GM21528 (cell line): ENCODE measurements at regions not wholly inside any gene's neighbourhood (a gene's known extent, or its start where the extent isn't known, plus 50 kb on each side); places are given as distances from the start of the nearest gene placed in this dataset.

Source experiments
- ATAC-seq: cut with Tn5 transposase; IDR thresholded peaks from one replicate; pipeline ENCODE4 v1.9.1; 2021; ENCODE audit warnings: mild to moderate bottlenecking, moderate library complexity; ENCODE audit not compliant: unreplicated experiment, low FRiP score

DNA sequence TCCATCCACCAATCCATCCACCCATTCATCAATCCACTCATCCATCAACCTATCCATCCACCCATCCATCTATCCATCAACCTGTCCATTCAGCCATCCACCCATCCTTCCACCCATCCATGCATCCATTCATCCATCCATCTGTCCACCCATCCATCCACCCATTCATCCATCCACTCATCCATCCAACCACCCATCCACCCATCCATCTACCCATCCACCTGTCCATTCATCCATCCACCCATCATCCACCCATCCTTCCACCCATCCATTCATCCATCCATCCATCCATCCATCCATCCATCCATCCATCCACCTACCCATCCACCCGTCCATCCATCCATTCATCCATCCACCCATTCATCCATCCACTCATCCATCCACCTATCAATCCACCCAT lies 195.8 kb downstream of the NXNL2 start:
- ATAC-seq: no peak

DNA sequence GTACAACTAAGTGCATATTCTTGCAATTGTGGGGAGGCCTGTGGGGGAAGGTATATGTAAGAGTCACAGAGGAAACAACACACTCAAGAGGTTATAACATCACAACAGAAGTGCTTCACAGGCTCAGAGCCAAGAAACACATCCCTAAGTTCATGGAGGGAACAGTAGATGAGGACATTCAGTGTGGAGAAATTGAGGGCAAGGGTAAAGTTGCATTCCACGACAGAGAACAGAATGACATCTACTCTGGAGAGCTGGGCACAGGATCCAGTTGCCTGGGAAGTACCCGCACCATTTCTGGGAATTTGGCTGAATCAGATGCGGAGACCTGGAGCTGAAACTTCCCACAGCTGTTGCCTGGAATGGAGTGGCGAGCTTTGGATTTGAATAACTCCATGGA lies 197.2 kb downstream of the NXNL2 start:
- ATAC-seq: no peak

DNA sequence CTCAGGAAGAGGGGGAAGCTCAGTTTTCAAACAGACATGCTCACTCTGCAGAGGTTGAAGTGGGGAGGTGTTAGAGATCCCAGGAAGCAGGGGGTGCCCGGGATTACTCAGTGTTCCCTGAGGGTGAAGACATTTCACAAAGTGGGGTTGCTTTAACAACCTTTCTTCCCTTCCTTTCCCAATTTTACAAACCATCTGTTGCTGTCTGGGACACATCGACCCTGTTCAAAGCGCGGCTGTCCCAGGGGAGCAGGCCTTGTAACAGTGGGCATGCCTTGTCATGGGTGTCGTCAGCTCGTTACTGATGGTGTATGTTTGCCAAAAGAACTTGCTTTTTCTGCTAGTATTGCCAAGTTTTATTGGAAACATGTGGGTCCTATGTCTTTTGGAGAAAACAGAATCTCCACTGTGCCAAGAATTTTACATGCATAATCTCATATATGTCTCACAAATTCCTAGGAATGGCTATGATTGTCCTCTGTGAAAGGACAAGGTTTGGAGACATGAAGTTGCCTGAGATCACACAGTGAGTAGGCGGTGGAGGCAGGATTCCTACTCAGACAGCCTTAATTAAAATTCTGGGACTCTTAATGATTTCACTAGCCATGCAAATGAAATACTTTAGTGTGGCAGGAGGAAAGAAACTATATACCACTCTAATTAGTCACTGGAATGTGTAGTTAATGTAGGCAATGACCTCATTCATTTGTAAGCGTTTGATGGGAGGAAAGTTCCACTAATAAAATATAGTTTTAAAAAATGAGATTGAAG lies 198.9 kb downstream of the NXNL2 start:
- no peak for ATAC-seq

DNA sequence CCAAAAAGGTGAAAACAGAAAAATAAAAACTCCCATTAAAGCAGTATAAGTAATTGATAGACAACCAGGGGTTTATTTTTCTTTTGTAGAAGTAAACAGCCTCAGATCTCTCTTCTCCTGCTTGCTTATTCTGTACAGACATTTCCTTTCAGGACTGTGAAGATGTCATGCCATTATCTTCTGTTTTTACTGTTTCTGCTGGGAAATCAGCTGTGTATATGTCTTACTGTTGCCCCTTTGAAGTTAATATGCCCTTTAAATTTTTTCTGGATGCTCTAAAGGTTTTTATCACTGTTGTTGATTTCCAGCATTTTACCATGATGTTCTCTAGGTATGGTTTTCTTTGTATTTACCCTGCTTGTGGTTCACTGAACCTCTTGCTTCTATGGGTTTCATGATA lies 199.5 kb downstream of the NXNL2 start:
- ATAC-seq: no peak

DNA sequence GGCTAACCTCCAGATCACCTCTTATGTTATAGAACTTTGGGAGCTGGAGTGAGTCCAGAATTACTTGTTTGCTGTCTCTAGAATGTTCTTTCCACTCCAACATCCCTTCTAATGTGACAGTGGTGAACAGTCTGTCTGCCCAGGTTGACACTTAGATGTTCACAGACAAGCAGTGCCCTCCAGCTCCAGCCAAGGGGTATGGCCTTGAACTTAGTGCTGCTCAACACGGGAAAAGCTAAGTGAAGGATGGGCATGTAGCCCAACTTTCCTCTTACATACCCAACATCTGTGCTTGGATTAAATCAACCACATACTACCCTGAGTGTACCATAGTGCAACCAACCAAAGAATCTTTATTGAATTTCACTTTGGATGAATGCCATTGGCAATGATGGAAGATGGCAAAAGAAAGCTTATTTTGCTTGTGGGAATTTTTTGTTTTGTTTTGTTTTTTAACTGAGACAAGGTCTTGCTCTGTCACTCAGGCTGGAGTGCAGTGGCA lies 201.2 kb downstream of the NXNL2 start:
- ATAC-seq: no peak

GRCh38 chr9:88737031-88737430 lies 202.1 kb downstream of the NXNL2 start:
- no peak for ATAC-seq

GRCh38 chr9:88737876-88738275 lies 202.9 kb downstream of the NXNL2 start:
- no peak for ATAC-seq

- ATAC-seq: no peak
Observed at GRCh38 chr9:88738709-88739108, 203.7 kb downstream of the NXNL2 start.

DNA sequence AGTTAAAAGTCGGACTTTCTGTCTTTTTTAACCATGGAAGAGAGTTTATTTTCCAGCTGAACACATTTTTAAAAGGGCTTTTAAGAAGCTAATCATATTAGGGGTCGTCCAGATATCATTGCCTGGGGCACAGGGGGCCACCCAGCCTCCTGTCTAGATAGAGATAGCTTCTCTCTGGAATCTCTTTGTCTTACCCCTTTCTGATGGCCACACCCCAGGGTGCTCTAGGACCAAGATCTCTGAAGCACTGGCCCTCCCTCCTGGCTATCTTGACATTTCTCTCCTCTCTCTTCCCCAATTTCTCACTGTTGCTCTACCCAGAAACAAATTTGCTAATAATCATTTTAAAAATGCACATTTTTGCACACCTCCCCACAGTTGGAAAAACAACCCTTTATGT lies 204.4 kb downstream of the NXNL2 start:
- no peak for ATAC-seq

- ATAC-seq: no peak
Observed at GRCh38 chr9:88740844-88741243, 205.9 kb downstream of the NXNL2 start.

DNA sequence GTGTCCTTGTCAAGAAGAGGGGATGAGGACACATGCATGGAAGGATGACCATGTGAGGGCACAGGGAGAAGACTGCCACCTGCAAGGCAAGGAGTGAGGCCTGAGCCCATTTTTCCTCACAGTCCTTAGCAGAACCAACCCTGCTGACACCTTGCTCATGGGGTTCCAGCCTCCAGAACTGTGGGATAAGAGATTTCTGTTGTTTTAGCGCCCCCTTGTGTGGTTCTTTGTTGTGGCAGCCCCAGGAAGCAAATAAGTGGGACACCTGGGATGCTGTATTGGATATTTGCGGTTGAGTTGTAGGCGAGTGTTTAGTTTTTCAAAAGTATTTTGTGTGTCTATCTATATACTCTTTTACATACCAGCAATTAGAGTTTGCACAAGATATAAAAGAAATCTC lies 206.4 kb downstream of the NXNL2 start:
- no peak for ATAC-seq

DNA sequence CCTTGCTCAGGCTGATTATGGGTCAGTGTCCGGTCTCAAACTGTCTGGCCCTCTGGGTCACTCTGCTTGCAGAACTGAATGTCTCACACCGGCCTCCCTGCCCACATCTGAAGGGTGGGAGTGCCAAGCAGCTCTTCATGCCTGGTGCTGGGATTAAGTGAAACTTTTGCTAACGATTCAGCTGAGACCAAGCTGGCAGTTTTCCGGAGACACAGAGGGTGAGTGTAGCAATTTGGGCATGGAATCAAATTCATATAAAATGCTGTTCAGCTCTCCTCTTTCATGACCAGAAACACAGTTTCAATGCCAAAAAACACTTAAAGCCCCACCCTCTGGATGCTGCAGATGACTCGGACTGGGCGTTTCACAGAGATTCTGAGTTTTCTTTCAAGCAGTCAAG lies 207.5 kb downstream of the NXNL2 start:
- ATAC-seq: no peak

GRCh38 chr9:88742905-88743304 lies 207.9 kb downstream of the NXNL2 start:
- ATAC-seq: no peak

DNA sequence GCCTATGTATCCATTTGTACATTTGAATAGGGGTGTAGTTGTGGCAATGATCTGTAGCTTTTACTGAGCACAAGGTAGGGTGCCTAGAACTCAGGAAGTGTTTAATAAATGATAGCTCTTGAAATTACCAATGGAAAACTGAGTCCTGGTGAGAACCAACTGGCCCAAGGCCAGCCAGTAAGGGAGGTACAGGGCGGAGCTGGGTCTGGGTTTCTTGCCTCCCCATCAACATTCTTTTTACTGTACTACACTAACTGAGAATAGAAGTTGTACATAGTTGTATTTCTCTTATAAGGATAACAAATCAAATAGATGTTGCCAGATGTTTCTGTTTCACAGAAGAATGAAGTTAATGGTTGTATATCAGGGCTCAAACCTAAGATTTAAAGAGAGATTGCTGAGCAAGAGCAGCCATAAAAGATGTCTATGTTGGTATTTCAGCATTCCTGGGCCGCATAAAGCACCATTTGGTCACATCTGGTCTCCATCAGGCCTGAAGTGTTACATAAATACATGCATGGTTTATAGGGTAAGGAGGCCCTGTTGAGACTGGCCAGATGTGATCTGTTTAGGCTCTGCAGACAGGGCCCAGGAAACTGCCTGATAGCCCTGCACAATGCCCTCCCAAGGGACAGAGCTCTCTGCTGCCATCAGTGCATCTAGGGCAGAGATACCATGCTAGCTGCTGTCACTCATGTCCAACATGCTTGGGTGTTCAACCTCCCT lies 210.5 kb downstream of the NXNL2 start:
- no peak for ATAC-seq

- ATAC-seq: no peak
Observed at GRCh38 chr9:88746029-88746742, 211.2 kb downstream of the NXNL2 start.

GRCh38 chr9:88746743-88747398 lies 211.9 kb downstream of the NXNL2 start:
- no peak for ATAC-seq

- ATAC-seq: no peak
Observed at GRCh38 chr9:88747768-88748167, 212.8 kb downstream of the NXNL2 start.

- no peak for ATAC-seq
Observed at GRCh38 chr9:88748566-88749261, 213.7 kb downstream of the NXNL2 start.

DNA sequence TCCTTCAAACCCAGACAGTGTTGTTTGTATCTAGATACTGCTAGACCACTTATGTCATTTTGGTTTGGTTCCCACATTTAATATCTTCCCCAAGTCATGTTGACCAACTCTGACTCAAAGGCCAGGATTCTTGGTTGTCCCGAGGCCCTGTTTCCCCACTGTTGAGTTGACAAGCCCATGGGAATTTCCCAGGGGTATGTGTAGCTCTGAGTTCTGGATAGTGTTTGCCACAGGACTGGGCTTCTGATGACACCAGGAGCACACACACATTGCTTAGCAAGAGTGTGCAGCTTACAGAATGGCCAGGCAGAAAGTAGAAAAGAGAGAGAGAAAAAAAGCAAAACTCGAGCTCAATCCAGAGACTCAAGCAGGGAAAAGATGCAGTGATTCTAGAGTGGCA lies 214.4 kb downstream of the NXNL2 start:
- ATAC-seq: no peak

- no peak for ATAC-seq
Observed at GRCh38 chr9:88750832-88751360, 215.9 kb downstream of the NXNL2 start.
